ENCODE measurements at regions not wholly inside any gene's neighbourhood (a gene's known extent, or its start where the extent isn't known, plus 50 kb on each side); places are given as distances from the start of the nearest gene placed in this dataset.
"Not testable (repeated sequence)": the region's sequence is repeated elsewhere in the genome, so short reads cannot be mapped to it uniquely, and the experiment has no call there.

DNA sequence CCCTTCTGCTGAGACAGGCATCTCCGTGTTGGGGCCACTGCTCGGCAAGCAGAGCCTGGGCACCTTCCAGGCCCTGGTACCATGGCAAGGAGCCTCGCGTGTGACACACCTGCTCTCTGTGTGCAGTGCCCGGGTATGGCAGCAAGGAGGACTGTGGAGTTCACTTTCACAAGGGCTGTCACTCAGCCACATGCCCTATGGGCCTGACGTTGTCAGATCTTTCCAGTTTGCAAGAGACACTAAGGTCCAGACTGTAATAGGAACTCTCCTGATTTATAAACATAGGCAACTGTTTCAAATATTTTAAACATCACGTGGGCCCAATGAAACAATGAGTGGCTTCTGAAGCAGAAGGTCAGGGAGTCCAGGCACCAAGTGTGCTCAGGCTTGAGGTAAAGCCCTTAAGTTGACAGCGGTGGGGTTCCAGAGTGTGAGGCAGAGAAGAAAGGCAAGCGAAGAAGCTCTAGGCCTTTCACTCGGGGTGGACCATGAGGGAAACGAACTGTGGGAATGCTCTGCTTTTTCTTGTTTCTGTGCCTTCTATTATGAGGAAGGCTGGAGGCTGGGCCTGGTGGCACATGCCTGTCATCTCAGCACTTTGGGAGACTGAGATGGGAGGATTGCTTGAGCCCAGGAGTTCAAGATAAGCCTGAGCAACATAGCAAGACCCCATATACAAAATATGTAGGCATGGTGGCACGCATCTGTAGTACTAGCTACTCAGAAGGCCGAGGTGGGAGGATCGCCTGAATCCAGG lies 108.6 kb upstream of the TRIM2 start:
- peaks cover 20% of the 10 kb centered on the region for H3K27me3 Mint-ChIP-seq (ENCODE audit: insufficient read depth)
- TF ChIP-seq, protein P1, sequence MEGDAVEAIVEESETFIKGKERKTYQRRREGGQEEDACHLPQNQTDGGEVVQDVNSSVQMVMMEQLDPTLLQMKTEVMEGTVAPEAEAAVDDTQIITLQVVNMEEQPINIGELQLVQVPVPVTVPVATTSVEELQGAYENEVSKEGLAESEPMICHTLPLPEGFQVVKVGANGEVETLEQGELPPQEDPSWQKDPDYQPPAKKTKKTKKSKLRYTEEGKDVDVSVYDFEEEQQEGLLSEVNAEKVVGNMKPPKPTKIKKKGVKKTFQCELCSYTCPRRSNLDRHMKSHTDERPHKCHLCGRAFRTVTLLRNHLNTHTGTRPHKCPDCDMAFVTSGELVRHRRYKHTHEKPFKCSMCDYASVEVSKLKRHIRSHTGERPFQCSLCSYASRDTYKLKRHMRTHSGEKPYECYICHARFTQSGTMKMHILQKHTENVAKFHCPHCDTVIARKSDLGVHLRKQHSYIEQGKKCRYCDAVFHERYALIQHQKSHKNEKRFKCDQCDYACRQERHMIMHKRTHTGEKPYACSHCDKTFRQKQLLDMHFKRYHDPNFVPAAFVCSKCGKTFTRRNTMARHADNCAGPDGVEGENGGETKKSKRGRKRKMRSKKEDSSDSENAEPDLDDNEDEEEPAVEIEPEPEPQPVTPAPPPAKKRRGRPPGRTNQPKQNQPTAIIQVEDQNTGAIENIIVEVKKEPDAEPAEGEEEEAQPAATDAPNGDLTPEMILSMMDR (IDR thresholded peaks at IDR 0.05), result no peak
- no peak overlapping the region for H3K27ac Mint-ChIP-seq
- peaks cover 7% of the 10 kb centered on the region for H3K4me1 Mint-ChIP-seq (ENCODE audit: low read depth)
- no peaks in the 10 kb centered on the region for H3K9me3 Mint-ChIP-seq
- no peaks in the 10 kb centered on the region for H3K36me3 Mint-ChIP-seq (ENCODE audit: low read depth)
- H3K4me3 Mint-ChIP-seq, result no peak overlapping the region
- DNase-seq, result no peak

GRCh38 chr4:153096344-153096743 lies 107.9 kb upstream of the TRIM2 start:
- H3K4me3 Mint-ChIP-seq, result no peak overlapping the region
- H3K27ac Mint-ChIP-seq, result no peak overlapping the region
- no peaks in the 10 kb centered on the region for H3K9me3 Mint-ChIP-seq
- TF ChIP-seq, protein P1 (IDR thresholded peaks at IDR 0.05), result no peak
- H3K4me1 Mint-ChIP-seq (ENCODE audit: low read depth), result peaks cover 7% of the 10 kb centered on the region
- H3K27me3 Mint-ChIP-seq (ENCODE audit: insufficient read depth), result peaks cover 21% of the 10 kb centered on the region
- no peak for DNase-seq
- no peaks in the 10 kb centered on the region for H3K36me3 Mint-ChIP-seq (ENCODE audit: low read depth)

DNA sequence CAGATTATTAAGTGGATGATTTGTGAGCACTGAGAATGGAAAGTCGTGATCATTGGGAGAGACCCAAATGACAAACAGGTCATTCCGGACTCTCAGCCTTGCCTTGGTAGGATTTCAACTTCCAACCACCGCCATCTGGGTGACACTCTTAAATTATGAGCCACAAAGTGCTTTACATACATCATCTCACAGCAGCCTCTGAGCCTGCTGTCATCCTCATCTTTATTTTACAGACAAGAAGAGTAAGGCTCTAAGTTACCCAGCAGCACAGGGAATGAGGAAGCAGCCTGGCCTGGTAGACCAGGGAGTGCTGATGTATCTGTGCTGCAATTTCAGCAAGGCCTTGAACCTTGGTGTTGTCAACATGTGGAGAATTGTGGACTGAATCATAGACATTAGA lies 105.8 kb upstream of the TRIM2 start:
- peaks cover 7% of the 10 kb centered on the region for H3K4me1 Mint-ChIP-seq (ENCODE audit: low read depth)
- peaks cover 29% of the 10 kb centered on the region for H3K27me3 Mint-ChIP-seq (ENCODE audit: insufficient read depth)
- no peak for DNase-seq
- H3K36me3 Mint-ChIP-seq (ENCODE audit: low read depth), result no peaks in the 10 kb centered on the region
- H3K27ac Mint-ChIP-seq, result no peak overlapping the region
- H3K4me3 Mint-ChIP-seq, result no peak overlapping the region
- H3K9me3 Mint-ChIP-seq, result no peaks in the 10 kb centered on the region
- TF ChIP-seq, protein P1 (IDR thresholded peaks at IDR 0.05), result no peak

GRCh38 chr4:153099391-153100140 lies 104.7 kb upstream of the TRIM2 start:
- H3K4me1 Mint-ChIP-seq (ENCODE audit: low read depth), result peaks cover 7% of the 10 kb centered on the region

GRCh38 chr4:153106736-153107135 lies 97.5 kb upstream of the TRIM2 start:
- H3K4me3 Mint-ChIP-seq; H3K36me3 Mint-ChIP-seq (ENCODE audit: low read depth); H3K27ac Mint-ChIP-seq; H3K9me3 Mint-ChIP-seq; DNase-seq; H3K4me1 Mint-ChIP-seq (ENCODE audit: low read depth): not testable (repeated sequence)
- peaks cover 43% of the 10 kb centered on the region for H3K27me3 Mint-ChIP-seq (ENCODE audit: insufficient read depth)

More at GRCh38 chr4:153099391-153100140, 104.7 kb upstream of the TRIM2 start:
- no peak overlapping the region for H3K4me3 Mint-ChIP-seq
- DNase-seq, result no peak
- H3K36me3 Mint-ChIP-seq (ENCODE audit: low read depth), result no peaks in the 10 kb centered on the region
- peaks cover 30% of the 10 kb centered on the region for H3K27me3 Mint-ChIP-seq (ENCODE audit: insufficient read depth)
- no peak overlapping the region for H3K27ac Mint-ChIP-seq
- TF ChIP-seq, protein P1 (IDR thresholded peaks at IDR 0.05), result no peak
- no peaks in the 10 kb centered on the region; the same call in 1 of the 2 replicates for H3K9me3 Mint-ChIP-seq

DNA sequence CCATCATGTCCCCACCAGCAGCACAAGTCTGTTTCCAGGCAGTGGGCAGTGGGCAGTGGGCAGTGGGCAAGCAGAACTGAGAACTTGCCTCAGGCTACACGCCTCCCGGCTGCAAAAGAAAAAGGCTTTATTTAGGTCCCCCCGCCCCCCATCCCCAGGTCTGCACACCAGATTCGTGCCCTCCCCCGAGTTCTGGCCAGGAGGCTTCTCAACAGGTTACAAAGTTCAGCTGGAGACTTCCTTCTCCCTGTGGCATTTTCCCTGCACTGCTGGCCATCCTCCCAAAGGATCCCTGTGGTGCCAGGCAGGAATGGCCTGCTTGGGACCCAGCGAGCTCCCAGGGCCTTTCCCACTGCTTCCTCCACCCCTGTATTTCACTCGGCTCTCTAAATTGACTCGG lies 97.0 kb upstream of the TRIM2 start:
- H3K4me3 Mint-ChIP-seq, result no peak overlapping the region
- no peak overlapping the region for H3K27ac Mint-ChIP-seq
- no peaks in the 10 kb centered on the region for H3K36me3 Mint-ChIP-seq (ENCODE audit: low read depth)
- peaks cover 43% of the 10 kb centered on the region for H3K27me3 Mint-ChIP-seq (ENCODE audit: insufficient read depth)
- TF ChIP-seq, protein P1 (IDR thresholded peaks at IDR 0.05), result no peak
- DNase-seq, result no peak
- H3K9me3 Mint-ChIP-seq, result no peaks in the 10 kb centered on the region; the same call in 1 of the 2 replicates
- no peaks in the 10 kb centered on the region for H3K4me1 Mint-ChIP-seq (ENCODE audit: low read depth)
